ENCODE measurements at regions not wholly inside any gene's neighbourhood (a gene's known extent, or its start where the extent isn't known, plus 50 kb on each side); places are given as distances from the start of the nearest gene placed in this dataset.

GRCh38 chr2:225164401-225165050 lies 122.3 kb upstream of the DOCK10 start:
- Histone ChIP-seq H3K27me3 (no peaks in the 10 kb centered on the region), H2AFZ (replicated peaks) (no peak overlapping the region)

GRCh38 chr2:225158360-225158759 lies 116.1 kb upstream of the DOCK10 start:
- Histone ChIP-seq H3K4me2 (no peak overlapping the region), H3F3A (ENCODE audit: low read depth) (no peaks in the 10 kb centered on the region), H2AFZ (replicated peaks) (no peak overlapping the region), H4K20me1 (ENCODE audit: low read depth) (no peaks in the 10 kb centered on the region), H3K9ac (no peak overlapping the region), H3K79me2 (ENCODE audit: low read depth) (no peaks in the 10 kb centered on the region), H3K9me3 (ENCODE audit: low read depth) (no peaks in the 10 kb centered on the region), H3K4me3 (no peak overlapping the region), H3K27ac (no peak overlapping the region), H3K27me3 (no peaks in the 10 kb centered on the region), H3K36me3 (no peaks in the 10 kb centered on the region), H3K4me1 (no peaks in the 10 kb centered on the region)
- no peak for TF ChIP-seq CTCF (IDR thresholded peaks at IDR 0.05)
- TF ChIP-seq EZH2 (IDR thresholded peaks at IDR 0.05): no peak
- no peak for TF ChIP-seq EZH2phosphoT487 (IDR thresholded peaks at IDR 0.05)
- no peaks in the 10 kb centered on the region for H3K9me3 Mint-ChIP-seq
- H3K4me3 Mint-ChIP-seq: no peak overlapping the region
- no peak for DNase-seq (ENCODE audit: low spot score)
- no peaks in the 10 kb centered on the region for H3K27me3 Mint-ChIP-seq (ENCODE audit: insufficient read depth, low read depth)
- no peaks in the 10 kb centered on the region for H3K4me1 Mint-ChIP-seq
- no peaks in the 10 kb centered on the region for H3K36me3 Mint-ChIP-seq
- no peak overlapping the region for H3K27ac Mint-ChIP-seq

More at GRCh38 chr2:225164401-225165050, 122.3 kb upstream of the DOCK10 start:
- no peak for DNase-seq (ENCODE audit: low spot score)
- no peak overlapping the region for H3K4me2 ChIP-seq
- no peaks in the 10 kb centered on the region for H4K20me1 ChIP-seq (ENCODE audit: low read depth)
- H3K9ac ChIP-seq: no peak overlapping the region
- TF ChIP-seq EZH2phosphoT487 (IDR thresholded peaks at IDR 0.05): no peak
- no peak for TF ChIP-seq CTCF (IDR thresholded peaks at IDR 0.05)
- TF ChIP-seq EZH2 (IDR thresholded peaks at IDR 0.05): no peak
- H3K27ac ChIP-seq: no peak overlapping the region
- no peak overlapping the region for H3K27ac Mint-ChIP-seq
- no peak overlapping the region for H3K4me3 ChIP-seq
- H3F3A ChIP-seq (ENCODE audit: low read depth): no peaks in the 10 kb centered on the region
- H3K4me1 ChIP-seq: no peaks in the 10 kb centered on the region
- H3K27me3 Mint-ChIP-seq (ENCODE audit: insufficient read depth, low read depth): no peaks in the 10 kb centered on the region
- H3K4me3 Mint-ChIP-seq: no peak overlapping the region
- H3K79me2 ChIP-seq (ENCODE audit: low read depth): no peaks in the 10 kb centered on the region
- H3K9me3 ChIP-seq (ENCODE audit: low read depth): no peaks in the 10 kb centered on the region
- no peaks in the 10 kb centered on the region for H3K36me3 Mint-ChIP-seq
- H3K36me3 ChIP-seq: no peaks in the 10 kb centered on the region
- no peaks in the 10 kb centered on the region for H3K9me3 Mint-ChIP-seq
- no peaks in the 10 kb centered on the region for H3K4me1 Mint-ChIP-seq

GRCh38 chr2:225156853-225157451 lies 114.7 kb upstream of the DOCK10 start:
- TF ChIP-seq EZH2 (IDR thresholded peaks at IDR 0.05): no peak
- no peak for TF ChIP-seq CTCF (IDR thresholded peaks at IDR 0.05)
- TF ChIP-seq EZH2phosphoT487 (IDR thresholded peaks at IDR 0.05): no peak
- H3K27me3 ChIP-seq: no peaks in the 10 kb centered on the region
- no peaks in the 10 kb centered on the region for H3K9me3 ChIP-seq (ENCODE audit: low read depth)
- no peaks in the 10 kb centered on the region for H3F3A ChIP-seq (ENCODE audit: low read depth)
- no peaks in the 10 kb centered on the region for H3K27me3 Mint-ChIP-seq (ENCODE audit: insufficient read depth, low read depth)
- H3K4me2 ChIP-seq: no peak overlapping the region
- H3K9me3 Mint-ChIP-seq: no peaks in the 10 kb centered on the region
- H4K20me1 ChIP-seq (ENCODE audit: low read depth): no peaks in the 10 kb centered on the region
- no peaks in the 10 kb centered on the region for H3K36me3 Mint-ChIP-seq
- H3K4me3 ChIP-seq: no peak overlapping the region
- no peaks in the 10 kb centered on the region for H3K4me1 Mint-ChIP-seq
- no peaks in the 10 kb centered on the region for H3K79me2 ChIP-seq (ENCODE audit: low read depth)
- no peaks in the 10 kb centered on the region for H3K36me3 ChIP-seq
- no peaks in the 10 kb centered on the region for H3K4me1 ChIP-seq
- no peak overlapping the region for H3K27ac ChIP-seq
- H3K27ac Mint-ChIP-seq: no peak overlapping the region
- no peak overlapping the region for H3K9ac ChIP-seq
- no peak for DNase-seq (ENCODE audit: low spot score)
- H2AFZ ChIP-seq (replicated peaks): no peak overlapping the region
- H3K4me3 Mint-ChIP-seq: no peak overlapping the region
